ENCODE measurements at regions not wholly inside any gene's neighbourhood (a gene's known extent, or its start where the extent isn't known, plus 50 kb on each side); places are given as distances from the start of the nearest gene placed in this dataset.
"Not testable (repeated sequence)": the region's sequence is repeated elsewhere in the genome, so short reads cannot be mapped to it uniquely, and the experiment has no call there.

DNA sequence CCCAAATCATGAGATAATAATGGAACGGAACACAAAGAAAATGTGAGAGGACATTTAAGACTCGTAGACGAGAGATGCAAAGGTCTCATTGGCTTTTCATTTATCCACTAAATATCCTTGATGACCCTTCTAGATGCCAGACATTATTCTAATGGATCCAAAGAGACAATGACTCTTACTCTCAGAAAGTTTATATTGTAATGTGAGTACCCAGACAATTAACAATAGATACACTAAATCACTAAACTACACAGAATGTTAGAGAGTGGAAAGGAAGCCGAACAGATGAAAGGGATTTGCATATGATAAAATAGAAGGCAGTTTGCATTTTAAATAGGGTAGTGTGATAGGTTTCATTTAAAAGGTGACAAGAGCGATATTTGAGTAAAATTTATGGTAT is 973.3 kb downstream of the TAF11L14 start:
- DNase-seq, result no peak

DNA sequence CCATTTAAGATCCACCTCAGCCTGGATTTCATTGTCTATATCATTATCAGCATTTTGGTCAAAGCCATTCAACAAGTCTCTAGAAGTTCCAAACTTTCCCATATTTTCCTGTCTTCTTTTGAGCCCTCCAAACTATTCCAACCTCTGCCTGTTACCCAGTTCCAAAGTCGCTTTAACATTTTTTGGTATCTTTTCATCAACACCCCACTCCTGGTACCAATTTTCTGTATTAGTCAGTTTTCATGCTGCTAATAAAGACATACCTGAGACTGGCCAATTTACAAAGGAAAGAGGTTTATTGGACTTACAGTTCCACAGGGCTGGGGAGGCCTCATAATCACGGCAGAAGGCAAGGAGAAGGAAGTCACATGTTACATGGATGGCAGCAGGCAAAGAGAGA is 982.9 kb downstream of the TAF11L14 start:
- DNase-seq, result not testable (repeated sequence)

DNA sequence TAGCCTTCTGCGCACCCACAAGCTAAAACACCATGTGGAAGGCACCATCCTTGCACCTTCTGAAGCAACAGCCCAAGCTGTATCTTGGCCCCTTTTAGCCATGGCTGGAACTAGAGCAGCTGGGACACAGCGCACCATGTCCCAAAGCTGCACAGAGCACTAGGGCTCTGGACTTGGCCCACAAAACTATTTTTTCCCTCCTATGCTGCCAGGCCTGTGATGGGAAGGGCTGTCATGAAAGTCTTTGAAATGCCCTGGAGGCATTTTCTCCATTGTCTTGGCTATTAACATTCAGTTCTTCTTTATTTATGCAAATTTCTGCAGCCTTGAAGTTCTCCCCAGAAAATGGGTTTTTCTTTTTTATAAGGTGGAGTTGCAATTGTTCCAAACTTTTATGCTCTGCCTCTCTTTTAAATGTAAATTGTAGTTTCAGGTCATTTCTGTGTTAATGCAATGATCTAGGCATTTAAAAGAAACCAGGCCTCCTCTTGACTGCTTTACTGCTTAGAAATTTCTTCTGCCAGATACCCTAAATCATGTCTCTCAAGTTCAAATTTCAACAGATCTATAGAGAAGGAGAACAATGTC is 996.3 kb downstream of the TAF11L14 start:
- DNase-seq, result no peak

DNA sequence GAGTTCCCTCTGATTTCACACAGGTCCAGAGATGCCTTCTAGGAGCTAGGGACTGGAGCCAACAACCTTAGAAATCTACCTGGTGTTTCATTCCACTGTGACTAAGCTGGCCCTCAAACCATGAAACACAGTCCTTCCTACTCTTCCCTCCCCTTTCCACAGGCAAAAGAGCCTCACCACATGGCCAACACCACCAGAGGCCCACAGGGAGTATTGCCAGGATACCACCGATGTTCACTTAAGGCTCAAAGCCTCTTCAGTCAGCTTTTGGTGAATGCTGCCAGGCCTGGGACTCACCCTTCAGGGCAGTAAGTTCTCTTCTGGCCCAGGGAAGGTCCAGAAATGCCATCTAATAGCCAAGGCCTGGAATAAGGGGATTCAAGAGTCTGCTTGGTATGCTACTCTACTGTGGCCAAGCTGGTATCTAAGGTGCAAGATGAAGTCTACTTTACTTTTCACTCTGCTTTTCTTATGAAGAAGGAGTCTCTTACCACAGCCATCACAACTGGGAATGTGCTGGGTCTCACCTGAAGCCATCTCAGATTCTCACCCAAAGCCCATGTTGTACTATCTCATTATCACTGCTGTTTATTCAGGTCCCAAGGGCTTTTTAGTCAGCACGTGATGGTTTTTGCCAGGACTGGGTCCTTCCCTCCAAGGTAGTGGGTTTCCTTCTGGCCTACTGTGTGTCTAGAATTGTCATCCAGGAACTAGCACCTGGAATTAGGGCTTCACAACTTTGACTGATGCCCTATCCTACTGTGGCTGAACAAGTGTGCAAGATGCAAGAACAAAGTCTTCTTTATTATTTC is 1018.4 kb downstream of the TAF11L14 start:
- DNase-seq, result no peak

DNA sequence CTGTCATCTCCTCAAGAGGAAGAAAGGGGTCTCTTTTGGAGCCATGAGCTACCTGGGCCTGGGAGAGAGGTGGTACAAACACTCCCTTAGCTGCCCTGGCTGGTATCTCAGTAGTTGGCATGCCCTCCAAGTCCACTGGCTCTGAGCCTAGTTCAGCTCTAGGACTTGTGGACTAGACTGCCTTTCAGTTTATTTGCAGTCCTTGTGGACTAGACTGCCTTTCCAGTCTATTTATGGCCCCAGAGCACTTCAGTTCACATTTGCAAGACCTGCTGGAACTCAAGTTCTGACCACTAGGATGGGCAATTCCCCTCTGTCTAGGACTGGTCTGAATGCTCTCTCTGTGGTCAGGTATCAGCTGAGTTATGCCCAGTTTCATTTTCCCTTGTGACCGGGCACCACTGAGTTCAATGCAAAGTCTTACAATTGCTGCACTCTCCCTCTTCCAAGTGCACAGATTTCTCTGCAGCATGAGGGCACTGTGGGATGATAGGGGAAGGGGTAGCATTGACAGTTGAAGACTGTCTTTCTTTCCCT is 1019.0 kb downstream of the TAF11L14 start:
- no peak for DNase-seq

DNA sequence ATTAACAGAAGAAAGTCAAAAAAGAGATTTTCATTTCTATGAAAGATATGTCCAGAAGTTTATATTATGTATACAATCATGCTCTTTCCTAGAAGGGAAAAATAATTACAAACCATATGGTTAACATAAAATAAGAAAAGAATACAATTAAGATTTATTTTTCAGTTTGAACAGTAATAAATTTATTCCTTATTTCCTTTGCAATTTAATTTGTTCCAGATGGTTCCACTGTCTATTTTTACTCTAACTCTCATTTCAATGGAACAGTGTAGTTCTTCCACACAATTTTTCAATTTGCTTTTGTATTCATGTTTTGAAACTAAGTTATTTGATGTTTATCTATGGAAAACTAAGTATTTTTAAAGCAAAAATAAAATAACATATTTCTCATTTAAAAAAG is 1026.3 kb downstream of the TAF11L14 start:
- no peak for DNase-seq

DNA sequence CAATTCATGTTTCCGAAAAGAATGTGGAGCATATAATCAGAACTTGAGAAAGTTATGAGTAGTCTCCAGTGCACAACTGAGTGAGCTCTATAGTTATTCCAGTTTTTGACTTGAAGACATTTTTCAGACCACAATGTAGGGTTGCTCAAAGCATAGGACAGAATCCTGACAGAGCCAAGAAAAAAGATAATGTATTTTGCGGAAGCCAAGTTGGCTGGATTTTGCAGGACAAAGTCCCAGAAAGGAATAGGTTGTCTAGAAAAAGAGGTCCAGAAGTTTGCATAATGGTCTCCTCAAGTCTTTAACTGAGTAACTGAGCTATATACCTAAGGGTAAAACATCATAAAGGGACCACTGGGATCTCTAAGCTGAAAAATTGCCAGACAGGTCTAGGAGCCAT is 1028.0 kb downstream of the TAF11L14 start:
- no peak for DNase-seq

DNA sequence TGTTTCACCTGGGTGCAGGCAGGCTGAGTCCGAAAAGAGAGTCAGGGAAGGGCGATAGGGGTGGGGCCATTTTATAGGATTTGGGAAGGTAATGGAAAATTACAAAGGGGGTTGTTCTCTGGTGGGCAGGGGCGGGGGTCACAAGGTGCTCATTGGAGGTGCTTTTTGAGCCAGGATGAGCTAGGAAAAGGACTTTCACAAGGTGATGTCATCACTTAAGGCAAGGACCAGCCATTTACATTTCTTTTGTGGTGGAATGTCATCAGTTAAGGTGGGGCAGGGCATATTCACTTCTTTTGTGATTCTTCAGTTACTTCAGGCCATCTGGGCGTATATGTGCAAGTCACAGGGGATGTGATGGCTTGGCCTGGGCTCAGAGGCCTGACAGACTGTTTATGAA is 1040.0 kb downstream of the TAF11L14 start:
- not testable (repeated sequence) for DNase-seq

DNA sequence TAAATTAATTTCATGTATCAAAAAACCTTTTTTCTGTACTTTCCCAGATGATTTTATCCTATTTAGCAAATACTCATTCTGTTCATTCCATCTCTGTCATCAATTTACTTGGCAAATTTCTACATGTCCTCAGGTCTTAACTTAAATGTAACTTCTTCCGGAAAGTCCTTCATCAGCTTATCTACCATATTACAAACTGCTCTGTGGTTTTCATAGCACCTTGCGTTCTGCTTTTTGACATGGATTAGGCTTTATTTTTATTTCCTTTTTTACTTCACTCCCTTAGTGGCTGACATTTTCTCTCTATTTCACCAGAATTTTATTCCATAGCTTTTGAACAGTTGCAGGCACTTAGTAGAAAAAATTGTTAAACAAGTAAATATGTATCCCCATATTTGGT is 1040.8 kb downstream of the TAF11L14 start:
- DNase-seq, result no peak

DNA sequence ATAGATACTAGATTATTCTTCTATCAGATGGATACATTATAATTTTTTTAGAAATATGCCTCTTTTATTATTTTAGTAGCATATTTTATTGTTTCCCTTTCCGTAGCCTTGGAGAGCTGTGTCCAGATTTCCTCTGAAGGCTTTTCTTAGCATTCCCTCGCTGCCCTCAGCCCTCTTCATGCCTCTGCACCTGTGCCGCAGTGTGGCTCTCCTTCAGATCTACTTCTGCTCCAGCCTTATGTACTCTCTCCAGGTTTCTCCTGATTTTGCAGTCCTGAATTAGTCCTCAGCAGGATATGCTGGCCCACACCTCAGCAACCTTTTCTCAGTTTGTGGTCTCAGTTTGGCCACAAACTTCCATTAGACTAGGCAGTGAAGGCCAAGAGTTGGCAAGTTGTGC is 1052.0 kb downstream of the TAF11L14 start:
- DNase-seq, result no peak

DNA sequence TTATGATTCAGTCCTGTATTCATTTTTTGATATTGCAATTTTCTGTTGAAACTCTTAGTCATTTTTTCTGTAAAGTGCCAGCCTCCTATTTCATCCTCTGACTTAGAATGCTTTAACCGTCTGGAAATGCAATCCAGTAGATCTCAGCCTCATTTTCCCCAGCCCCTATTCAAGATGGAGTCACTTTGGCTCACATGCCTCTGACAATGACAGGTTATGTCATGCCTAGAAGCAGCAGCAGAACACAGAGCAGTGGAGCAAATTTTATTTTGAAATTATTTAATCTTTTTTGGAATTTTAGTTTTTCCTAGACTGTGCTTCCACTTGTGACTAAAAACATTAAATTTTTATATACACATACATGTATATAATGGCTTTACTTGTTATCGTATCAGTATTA is 1053.2 kb downstream of the TAF11L14 start:
- no peak for DNase-seq

DNA sequence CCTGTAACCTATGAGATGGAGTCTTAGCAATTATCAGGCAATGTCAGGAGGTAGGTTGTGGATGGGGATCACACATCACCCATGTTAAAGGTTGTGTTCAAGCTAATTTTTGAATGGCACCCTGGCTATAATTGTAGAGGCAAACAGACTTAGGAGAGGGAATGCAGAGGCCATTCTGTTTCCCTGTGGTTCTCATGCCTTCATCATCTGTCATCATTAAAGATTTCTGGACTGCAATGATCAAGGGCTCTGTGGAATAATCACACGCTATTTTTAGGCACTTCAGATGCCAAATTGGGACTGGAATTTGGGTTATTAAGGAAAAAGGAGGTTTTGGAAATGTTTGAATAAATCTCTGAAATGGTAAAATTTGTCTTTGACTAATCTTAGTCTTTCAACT is 1065.4 kb downstream of the TAF11L14 start:
- no peak for DNase-seq

DNA sequence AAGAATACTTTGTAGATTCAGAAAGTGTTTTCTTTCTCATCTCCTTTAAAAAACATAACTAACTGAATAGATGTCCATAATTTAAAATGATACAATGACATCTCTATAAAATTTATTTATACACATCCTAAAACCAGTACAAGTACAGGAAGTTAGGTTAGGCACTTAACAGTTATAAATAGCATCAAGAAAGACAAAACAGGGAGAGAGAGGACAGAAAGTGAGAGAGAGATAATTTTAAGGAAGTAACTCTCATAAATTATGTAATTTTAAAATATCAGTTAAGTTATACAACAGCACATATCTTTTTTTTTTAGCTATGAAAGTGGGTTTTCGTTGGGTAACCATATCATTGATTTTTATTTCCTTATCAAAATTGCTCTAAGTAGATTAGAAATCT is 1068.6 kb downstream of the TAF11L14 start:
- no peak for DNase-seq

DNA sequence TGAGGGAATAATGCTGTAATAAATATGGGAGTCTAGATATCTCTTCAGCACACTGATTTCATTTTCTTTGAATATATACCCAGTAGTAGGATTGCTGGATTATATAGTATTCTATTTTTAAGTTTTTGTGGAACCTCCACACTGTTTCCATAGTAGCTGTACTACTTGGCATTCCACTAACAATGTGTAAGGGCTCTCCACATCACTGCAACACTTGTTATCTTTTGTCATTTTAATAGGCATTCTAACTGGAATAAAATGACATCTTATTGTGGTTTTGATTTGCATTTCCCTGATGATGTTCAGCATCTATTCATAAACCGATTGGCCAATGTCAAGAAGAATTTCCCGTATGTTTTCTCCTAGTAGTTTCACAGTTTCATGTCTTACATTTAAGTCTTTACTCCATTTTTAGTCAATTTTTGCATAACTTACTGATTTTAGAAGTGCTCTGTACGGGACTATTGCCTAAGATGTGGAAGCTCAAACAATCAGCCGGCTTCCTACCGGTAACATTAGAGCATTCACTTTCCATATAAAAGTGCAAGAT is 1078.8 kb downstream of the TAF11L14 start:
- no peak for DNase-seq

DNA sequence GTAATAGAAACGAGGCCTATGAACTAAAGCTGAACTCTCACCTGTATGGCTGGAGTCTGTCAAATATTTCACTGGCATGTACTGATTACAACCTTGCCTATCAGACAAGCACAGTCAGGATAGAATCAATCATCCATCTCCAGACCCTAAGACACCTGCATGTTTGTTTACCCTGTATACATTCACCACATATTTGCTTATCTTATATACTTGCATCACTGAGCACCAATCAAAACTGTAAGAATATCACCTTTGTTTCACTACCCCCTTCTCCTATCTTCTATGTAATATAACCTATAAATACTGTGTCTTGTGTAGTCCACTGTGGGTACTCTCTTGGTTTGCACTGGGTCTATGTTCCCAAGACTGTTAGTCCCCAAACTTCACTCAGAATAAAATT is 1085.7 kb downstream of the TAF11L14 start:
- no peak for DNase-seq

DNA sequence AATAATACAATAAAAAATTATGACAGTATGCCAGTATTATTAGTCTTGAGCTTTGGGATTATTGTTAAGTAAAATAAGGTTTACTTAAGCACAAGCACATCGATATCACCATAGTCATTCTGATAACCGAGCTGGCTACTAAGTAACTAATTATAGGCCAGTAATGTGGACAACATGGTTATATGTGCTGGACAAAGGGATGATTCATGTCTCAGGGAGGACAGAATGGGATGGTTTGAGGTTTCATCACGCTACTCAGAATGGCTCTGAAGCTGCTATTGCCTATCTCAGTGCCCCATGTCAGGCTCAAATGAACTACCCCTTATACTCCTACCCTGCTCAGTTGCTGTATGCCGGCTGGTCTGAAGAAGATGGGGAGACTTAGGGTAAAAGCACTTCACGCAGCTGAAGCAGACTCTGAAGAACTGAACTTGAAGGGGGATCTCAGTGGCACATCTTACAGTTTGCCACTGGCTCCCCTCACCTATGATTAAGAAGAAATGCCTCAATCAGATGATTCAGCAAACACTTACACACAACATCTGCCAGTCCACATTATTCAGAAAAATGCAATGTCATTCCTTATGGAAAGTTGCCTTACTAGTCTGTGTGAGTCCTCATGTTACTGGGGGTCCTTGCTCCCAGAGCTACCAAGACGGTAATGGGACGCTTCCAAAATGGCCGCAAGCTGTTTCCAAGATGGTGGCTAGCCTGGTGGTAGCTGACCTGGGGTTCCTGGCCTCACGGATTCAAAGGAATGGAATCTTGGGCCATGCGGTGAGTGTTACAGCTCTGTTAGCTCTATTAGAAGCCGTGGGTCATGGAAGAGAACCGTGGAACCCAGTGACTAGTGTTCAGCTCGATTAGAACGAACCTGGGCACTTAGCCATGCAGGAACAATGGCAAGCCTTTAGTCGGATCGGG is 1098.6 kb downstream of the TAF11L14 start:
- DNase-seq, result no peak

DNA sequence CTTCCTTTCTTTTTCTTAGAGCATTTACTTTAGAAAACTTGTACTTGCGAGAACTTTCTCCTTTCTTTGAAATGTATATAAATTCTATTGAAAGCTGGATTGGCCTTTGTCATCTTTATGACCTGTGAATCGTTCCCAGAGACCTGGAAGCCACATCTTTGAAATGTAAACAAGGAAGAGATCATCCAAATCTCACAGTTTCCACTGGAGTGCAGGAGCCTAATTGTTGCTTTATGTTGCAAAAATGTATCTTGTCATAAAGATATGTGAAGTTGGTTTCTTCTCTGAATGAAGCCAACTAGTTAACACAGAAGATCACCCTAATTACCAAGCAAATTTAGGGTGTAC is 1101.8 kb downstream of the TAF11L14 start:
- DNase-seq, result no peak

DNA sequence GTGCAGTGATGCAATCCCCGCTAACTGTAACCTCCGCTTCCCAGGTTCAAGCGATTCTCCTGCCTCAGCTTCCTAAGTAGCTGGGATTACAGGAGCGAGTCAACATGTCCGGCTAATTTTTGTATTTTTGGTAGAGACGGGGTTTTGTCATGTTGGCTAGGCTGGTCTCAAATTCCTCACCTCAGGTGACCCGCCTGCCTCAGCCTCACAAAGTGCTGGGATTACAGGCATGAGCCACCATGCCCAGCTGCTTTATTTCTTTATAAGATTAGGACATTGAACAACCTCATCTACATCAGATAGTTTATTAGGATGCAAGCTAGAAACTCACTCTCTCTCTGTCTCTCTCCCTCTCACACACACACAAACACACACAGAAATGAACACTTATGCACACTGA is 1102.5 kb downstream of the TAF11L14 start:
- DNase-seq, result not testable (repeated sequence)

DNA sequence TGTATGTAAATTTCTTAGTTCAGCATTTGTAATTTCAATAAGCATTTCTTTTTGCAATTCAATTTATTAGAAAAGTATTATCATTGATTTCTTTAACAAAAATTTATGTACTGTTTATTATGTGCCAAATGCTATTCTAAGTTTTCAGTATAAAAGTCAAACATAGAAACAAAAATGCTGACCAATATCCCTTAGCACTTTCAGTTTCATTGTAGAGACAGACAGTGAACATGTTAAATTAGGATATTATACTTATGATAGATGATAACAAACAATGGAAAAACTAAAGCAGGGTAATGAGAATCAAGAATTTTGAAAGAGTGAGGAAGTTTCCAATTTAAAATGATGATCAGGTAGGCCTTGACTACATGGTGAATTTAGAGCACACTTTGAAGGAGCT is 1106.0 kb downstream of the TAF11L14 start:
- no peak for DNase-seq

DNA sequence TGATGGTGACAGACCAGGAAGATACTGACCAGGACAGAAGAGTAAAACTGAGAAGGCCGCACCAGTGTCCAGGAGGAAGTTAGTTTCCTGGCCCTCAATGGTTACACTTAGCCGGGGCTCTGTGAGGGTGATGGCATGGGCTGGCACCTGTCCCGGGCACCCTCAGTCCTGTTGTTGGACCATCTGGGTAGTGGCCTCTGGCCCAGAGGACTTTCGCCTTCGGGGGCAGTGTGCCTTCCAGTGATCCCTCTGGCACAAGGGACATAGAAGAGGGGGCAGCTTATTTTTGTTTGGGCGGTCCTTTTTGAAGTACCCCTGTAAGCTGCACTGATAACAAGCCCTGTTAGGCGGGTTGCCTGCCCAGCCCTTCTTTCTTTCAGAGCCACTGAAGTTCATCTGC is 1108.6 kb downstream of the TAF11L14 start:
- DNase-seq, result no peak

DNA sequence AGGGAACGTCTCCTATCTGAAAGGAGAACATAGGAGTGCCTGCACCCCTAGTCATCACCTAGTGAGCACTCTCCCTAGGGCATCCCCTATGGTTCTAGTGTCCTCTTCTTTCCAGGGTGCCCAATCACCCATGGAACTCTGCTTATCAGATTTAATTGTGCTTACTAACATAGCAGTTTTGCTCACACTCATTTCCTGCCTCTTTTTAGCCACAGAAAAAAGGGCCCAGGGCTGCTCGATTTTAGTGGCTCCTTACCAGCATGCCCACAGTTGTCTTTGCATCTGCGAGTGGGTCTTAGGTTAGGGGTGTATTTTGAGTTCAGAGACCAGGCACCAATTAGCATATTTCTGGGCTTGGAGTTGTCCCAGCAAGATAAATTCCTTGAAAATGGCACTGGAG is 1110.2 kb downstream of the TAF11L14 start:
- DNase-seq, result no peak

DNA sequence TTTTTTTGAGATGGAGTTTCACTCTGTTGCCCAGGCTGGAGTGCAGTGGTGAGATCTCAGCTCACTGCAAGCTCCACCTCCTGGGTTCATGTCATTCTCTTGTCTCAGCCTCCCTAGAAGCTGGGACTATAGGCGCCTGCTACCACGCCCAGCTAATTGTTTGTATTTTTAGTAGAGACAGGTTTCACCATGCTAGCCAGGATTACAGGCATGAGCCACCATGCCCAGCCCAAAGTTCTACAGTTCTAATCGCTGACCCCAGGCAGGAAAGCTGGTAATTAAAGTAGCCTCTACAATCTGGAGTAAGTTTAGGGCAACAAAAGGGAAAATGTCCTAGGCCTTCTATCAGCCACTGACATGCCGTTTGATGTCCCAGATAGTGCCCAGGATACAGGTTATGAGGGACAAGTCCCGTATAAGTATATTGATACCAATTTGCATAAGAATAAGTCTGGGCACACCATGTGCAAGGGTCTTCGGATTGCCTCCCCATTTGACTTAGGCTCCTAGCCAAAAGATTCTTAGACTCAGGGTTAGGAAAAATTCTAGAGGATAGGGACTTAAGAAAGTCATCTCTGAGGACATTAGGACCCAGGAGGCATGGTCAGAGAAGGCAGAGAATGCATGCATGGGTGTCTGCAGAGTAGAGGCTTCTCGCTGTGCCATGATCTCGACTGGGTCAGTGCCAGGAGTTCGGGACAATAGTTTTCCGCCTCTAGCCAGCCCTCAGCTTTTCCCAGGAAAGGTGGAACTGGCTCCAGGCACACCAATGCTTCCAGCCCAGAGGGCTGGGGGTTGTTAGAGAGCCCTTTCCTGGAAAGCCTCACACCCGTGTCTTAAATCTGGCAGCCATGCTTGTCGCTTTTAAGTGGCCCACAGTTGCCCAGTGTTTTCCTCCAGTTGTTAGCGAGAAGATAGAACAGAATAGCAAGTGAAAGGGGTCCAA is 1111.1 kb downstream of the TAF11L14 start:
- DNase-seq, result no peak

All from NCI-H1436 treated with DMSO at 0.1 percent for 48 hours (cell line).